ENCODE measurements at regions not wholly inside any gene's neighbourhood (a gene's known extent, or its start where the extent isn't known, plus 50 kb on each side); places are given as distances from the start of the nearest gene placed in this dataset.
A peak's percentile ranks its signal among the peaks of the same experiment; 100 is the strongest.

DNA sequence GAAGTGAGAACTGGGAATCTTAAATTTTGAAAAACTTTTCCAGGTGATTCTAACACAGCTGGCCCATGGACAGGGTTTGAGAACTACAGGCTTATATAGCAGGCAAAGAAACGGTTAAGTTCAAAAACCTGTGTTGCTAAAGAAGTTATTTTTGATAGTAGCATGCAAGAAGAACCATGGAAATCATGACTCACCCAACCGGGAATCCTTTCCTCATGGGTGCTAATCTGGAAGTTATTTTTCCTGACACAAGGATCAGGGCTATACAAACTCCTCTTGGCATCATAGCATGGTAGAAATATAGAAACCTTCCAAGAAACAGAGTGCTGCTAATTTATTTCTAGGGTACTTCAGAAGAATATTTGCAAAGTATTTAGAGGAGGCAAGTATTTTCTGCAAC lies 588.7 kb downstream of the CCER1 start:
- no peaks in the 10 kb centered on the region for H3K9me3 Mint-ChIP-seq (ENCODE audit: unreplicated experiment)
- Histone ChIP-seq H3K27ac (ENCODE audit: low read depth, low read length) (no peak overlapping the region), H3K4me2 (ENCODE audit: low read length) (no peak overlapping the region), H3K4me1 (ENCODE audit: insufficient read depth, low read length) (no peaks in the 10 kb centered on the region), H4K20me1 (ENCODE audit: insufficient read depth, low read length) (no peaks in the 10 kb centered on the region), H3K79me2 (ENCODE audit: insufficient read depth, low read length) (no peaks in the 10 kb centered on the region), H3K36me3 (ENCODE audit: insufficient read depth, low read length) (no peaks in the 10 kb centered on the region), H3K4me3 (ENCODE audit: insufficient read depth, low read depth, low read length) (no peak overlapping the region), H2AFZ (ENCODE audit: low read depth, low read length) (no peak overlapping the region), H3K9me3 (ENCODE audit: insufficient read depth, low read depth, low read length) (no peaks in the 10 kb centered on the region), H3K27me3 (ENCODE audit: insufficient read depth, low read length) (no peaks in the 10 kb centered on the region), H3K9ac (ENCODE audit: low read length) (no peak overlapping the region)
- peak; percentile 45 for FAIRE-seq
- no peak overlapping the region for H3K27ac Mint-ChIP-seq (ENCODE audit: unreplicated experiment)
- no peaks in the 10 kb centered on the region for H3K27me3 Mint-ChIP-seq (ENCODE audit: low read depth, unreplicated experiment)
- H3K4me1 Mint-ChIP-seq (ENCODE audit: low read depth, unreplicated experiment), result peaks cover 12% of the 10 kb centered on the region
- no peaks in the 10 kb centered on the region for H3K36me3 Mint-ChIP-seq (ENCODE audit: low read depth, unreplicated experiment)
- no peak overlapping the region for H3K4me3 Mint-ChIP-seq (ENCODE audit: unreplicated experiment)
- TF ChIP-seq CTCF (IDR thresholded peaks at IDR 0.05; ENCODE audit: insufficient read depth, low read depth, low read length), result no peak
- TF ChIP-seq EZH2 (IDR thresholded peaks at IDR 0.05; ENCODE audit: insufficient read depth, low read length), result no peak
- DNase-seq (ENCODE audit: low read depth), result peak; percentile 66

DNA sequence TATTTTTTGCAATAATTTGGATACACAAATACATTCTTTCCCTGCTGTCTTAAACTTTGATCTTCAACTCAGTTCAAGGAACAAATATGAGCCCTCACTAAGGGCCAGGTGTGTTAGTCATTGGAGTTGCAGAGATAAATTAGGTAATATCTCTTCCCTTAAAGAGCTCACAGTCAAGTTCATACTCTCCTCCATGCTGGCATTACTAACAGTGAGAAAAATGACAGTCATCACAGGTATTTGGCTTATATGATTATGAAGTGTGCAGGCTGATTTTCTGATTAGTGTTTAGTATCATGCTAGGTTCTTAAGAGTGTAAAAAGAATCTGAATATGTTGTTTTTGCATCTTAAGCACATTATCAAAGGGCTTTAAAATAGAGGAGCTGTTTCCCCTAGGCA lies 594.7 kb downstream of the CCER1 start:
- no peaks in the 10 kb centered on the region for H3K27me3 Mint-ChIP-seq (ENCODE audit: low read depth, unreplicated experiment)
- H3K4me1 ChIP-seq (ENCODE audit: insufficient read depth, low read length), result no peaks in the 10 kb centered on the region
- H3K4me2 ChIP-seq (ENCODE audit: low read length), result no peak overlapping the region
- H3K36me3 Mint-ChIP-seq (ENCODE audit: low read depth, unreplicated experiment), result no peaks in the 10 kb centered on the region
- no peak overlapping the region for H3K4me3 ChIP-seq (ENCODE audit: insufficient read depth, low read depth, low read length)
- H3K9ac ChIP-seq (ENCODE audit: low read length), result no peak overlapping the region
- no peaks in the 10 kb centered on the region for H3K9me3 Mint-ChIP-seq (ENCODE audit: unreplicated experiment)
- H3K79me2 ChIP-seq (ENCODE audit: insufficient read depth, low read length), result no peaks in the 10 kb centered on the region
- H4K20me1 ChIP-seq (ENCODE audit: insufficient read depth, low read length), result no peaks in the 10 kb centered on the region
- H3K9me3 ChIP-seq (ENCODE audit: insufficient read depth, low read depth, low read length), result no peaks in the 10 kb centered on the region
- H3K4me1 Mint-ChIP-seq (ENCODE audit: low read depth, unreplicated experiment), result no peaks in the 10 kb centered on the region
- TF ChIP-seq EZH2 (IDR thresholded peaks at IDR 0.05; ENCODE audit: insufficient read depth, low read length) (no peak), CTCF (IDR thresholded peaks at IDR 0.05; ENCODE audit: insufficient read depth, low read depth, low read length) (no peak)
- no peak overlapping the region for H3K27ac Mint-ChIP-seq (ENCODE audit: unreplicated experiment)
- H3K27ac ChIP-seq (ENCODE audit: low read depth, low read length), result no peak overlapping the region
- H2AFZ ChIP-seq (ENCODE audit: low read depth, low read length), result no peak overlapping the region
- FAIRE-seq (no peak), DNase-seq (ENCODE audit: low read depth) (no peak)
- no peaks in the 10 kb centered on the region for H3K36me3 ChIP-seq (ENCODE audit: insufficient read depth, low read length)
- H3K27me3 ChIP-seq (ENCODE audit: insufficient read depth, low read length), result no peaks in the 10 kb centered on the region
- H3K4me3 Mint-ChIP-seq (ENCODE audit: unreplicated experiment), result no peak overlapping the region

GRCh38 chr12:90355711-90356355 lies 599.1 kb downstream of the CCER1 start:
- H3K9ac ChIP-seq (ENCODE audit: low read length), result no peak overlapping the region
- no peak overlapping the region for H3K27ac Mint-ChIP-seq (ENCODE audit: unreplicated experiment)
- no peak for TF ChIP-seq CTCF (IDR thresholded peaks at IDR 0.05; ENCODE audit: insufficient read depth, low read depth, low read length)
- no peak for TF ChIP-seq EZH2 (IDR thresholded peaks at IDR 0.05; ENCODE audit: insufficient read depth, low read length)
- H3K9me3 ChIP-seq (ENCODE audit: insufficient read depth, low read depth, low read length), result no peaks in the 10 kb centered on the region
- no peaks in the 10 kb centered on the region for H3K27me3 Mint-ChIP-seq (ENCODE audit: low read depth, unreplicated experiment)
- H3K79me2 ChIP-seq (ENCODE audit: insufficient read depth, low read length), result no peaks in the 10 kb centered on the region
- H3K4me3 Mint-ChIP-seq (ENCODE audit: unreplicated experiment), result no peak overlapping the region
- no peaks in the 10 kb centered on the region for H3K36me3 ChIP-seq (ENCODE audit: insufficient read depth, low read length)
- H2AFZ ChIP-seq (ENCODE audit: low read depth, low read length), result no peak overlapping the region
- H3K4me1 Mint-ChIP-seq (ENCODE audit: low read depth, unreplicated experiment), result peaks cover 4% of the 10 kb centered on the region
- no peaks in the 10 kb centered on the region for H4K20me1 ChIP-seq (ENCODE audit: insufficient read depth, low read length)
- DNase-seq (ENCODE audit: low read depth), result no peak
- no peaks in the 10 kb centered on the region for H3K4me1 ChIP-seq (ENCODE audit: insufficient read depth, low read length)
- H3K9me3 Mint-ChIP-seq (ENCODE audit: unreplicated experiment), result no peaks in the 10 kb centered on the region
- H3K4me3 ChIP-seq (ENCODE audit: insufficient read depth, low read depth, low read length), result no peak overlapping the region
- no peak overlapping the region for H3K27ac ChIP-seq (ENCODE audit: low read depth, low read length)
- no peaks in the 10 kb centered on the region for H3K27me3 ChIP-seq (ENCODE audit: insufficient read depth, low read length)
- H3K36me3 Mint-ChIP-seq (ENCODE audit: low read depth, unreplicated experiment), result no peaks in the 10 kb centered on the region
- no peak for FAIRE-seq
- H3K4me2 ChIP-seq (ENCODE audit: low read length), result no peak overlapping the region
